H1 (cell line): ENCODE measurements at regions not wholly inside any gene's neighbourhood (a gene's known extent, or its start where the extent isn't known, plus 50 kb on each side); places are given as distances from the start of the nearest gene placed in this dataset.

Source experiments
- CTCF ChIA-PET: fragments of 300-600 bp; sonication (Branson Sonifier 250); formaldehyde crosslinking; loops from one replicate; lab custom pipeline; 2021; ENCODE audit not compliant: partially characterized antibody; lab: Charles Lee
- POLR2A ChIA-PET: fragments of 300-600 bp; sonication (Branson Sonifier 250); formaldehyde crosslinking; loops from one replicate; lab custom pipeline; 2021; ENCODE audit warnings: inconsistent platforms; ENCODE audit not compliant: partially characterized antibody; lab: Charles Lee
- DNase-seq, 2 experiments: peaks; one replicate each; pipeline versions ENCODE4 v3.0.0 to v3.0.0-alpha.2; 2010 to 2022; ENCODE audit warnings: low spot score in 2 of 2, low read depth in 1 of 2, mixed read lengths in 1 of 2
- FAIRE-seq: peaks from 2 replicates; lab custom pipeline; 2011; peaks lifted over from hg19 to GRCh38; lab: Jason Lieb, UNC
- H2AFZ ChIP-seq: 2 replicates; pipeline ENCODE4 v1.8.1; 2012; ENCODE audit warnings: low read length, inconsistent platforms
- H2AK5ac ChIP-seq: 2 replicates; pipeline ENCODE4 v1.6.1; 2013; ENCODE audit warnings: low read depth, low read length
- H2BK120ac ChIP-seq: replicated peaks from 2 replicates; pipeline ENCODE3; 2013; ENCODE audit warnings: low read depth, low read length, inconsistent platforms
- H2BK12ac ChIP-seq: 2 replicates; pipeline ENCODE4 v1.6.1; 2013; ENCODE audit warnings: low read depth, low read length
- H2BK15ac ChIP-seq: 2 replicates; pipeline ENCODE4 v1.6.1; 2013; ENCODE audit warnings: low read length
- H2BK20ac ChIP-seq: 2 replicates; pipeline ENCODE4 v1.6.1; 2013; ENCODE audit warnings: low read length
- H2BK5ac ChIP-seq: 2 replicates; pipeline ENCODE4 v1.6.1; 2013; ENCODE audit warnings: low read depth, low read length
- H3K14ac ChIP-seq: 2 replicates; pipeline ENCODE4 v1.6.1; 2013; ENCODE audit warnings: inconsistent platforms; ENCODE audit not compliant: insufficient read length
- H3K18ac ChIP-seq: 2 replicates; pipeline ENCODE4 v1.6.1; 2013; ENCODE audit warnings: low read length; ENCODE audit errors: extremely low read depth
- H3K23ac ChIP-seq: 2 replicates; pipeline ENCODE4 v1.6.1; 2013; ENCODE audit warnings: inconsistent platforms; ENCODE audit not compliant: insufficient read length
- H3K23me2 ChIP-seq: 2 replicates; pipeline ENCODE4 v1.6.1; 2013; ENCODE audit warnings: low read depth, low read length
- H3K27ac ChIP-seq: 2 replicates; pipeline ENCODE4 v1.6.1; 2011; ENCODE audit warnings: low read depth, low read length, inconsistent platforms
- H3K27me3 ChIP-seq, 4 experiments: replicated peaks in 1 of 4; 1 replicate in 1 of 4; 2 replicates in 3 of 4; pipeline versions ENCODE4 v1.6.1 to v1.8.1; 2011 to 2013; ENCODE audit warnings: low read length in 3 of 4, mild to moderate bottlenecking in 3 of 4, inconsistent platforms in 2 of 4, mixed read lengths in 2 of 4, moderate library complexity in 1 of 4; ENCODE audit not compliant: control insufficient read depth in 3 of 4, insufficient read depth in 3 of 4; ENCODE audit errors: extremely low read depth in 1 of 4
- H3K36me3 ChIP-seq, 4 experiments: 2 replicates each; pipeline versions ENCODE4 v1.6.1 to v1.8.1; 2011 to 2013; ENCODE audit warnings: mild to moderate bottlenecking in 4 of 4, low read length in 3 of 4, moderate library complexity in 2 of 4, control low read depth in 1 of 4, inconsistent platforms in 1 of 4; ENCODE audit not compliant: insufficient read depth in 4 of 4, control insufficient read depth in 2 of 4
- H3K4ac ChIP-seq: replicated peaks from 2 replicates; pipeline ENCODE3; 2013; ENCODE audit warnings: low read length, low read depth, mixed read lengths, inconsistent platforms; ENCODE audit not compliant: insufficient read length
- H3K4me1 ChIP-seq, 4 experiments: replicated peaks in 1 of 4; 1 replicate in 1 of 4; 2 replicates in 3 of 4; pipeline versions ENCODE4 v1.6.1 to v1.8.1; 2011 to 2013; ENCODE audit warnings: low read length in 3 of 4, inconsistent platforms in 2 of 4, mixed read lengths in 1 of 4; ENCODE audit not compliant: insufficient read depth in 4 of 4, control insufficient read depth in 3 of 4
- H3K4me2 ChIP-seq, 2 experiments: 2 replicates each; pipeline versions ENCODE4 v1.6.1 to v1.8.1; 2011 to 2013; ENCODE audit warnings: low read depth in 2 of 2, low read length in 2 of 2, control low read depth in 1 of 2, inconsistent platforms in 1 of 2, mild to moderate bottlenecking in 1 of 2; ENCODE audit not compliant: insufficient read depth in 1 of 2
- H3K4me3 ChIP-seq, 4 experiments: fragments of 200-600, 300-600 bp in 1 of 4; sonication (generic), shearing (Covaris generic), sonication (Bioruptor Twin) in 1 of 4; 2 replicates each; pipeline versions ENCODE4 v1.5.1 to v1.8.1; 2011 to 2016; ENCODE audit warnings: low read length in 4 of 4, low read depth in 3 of 4, control low read depth in 2 of 4, inconsistent platforms in 2 of 4, mild to moderate bottlenecking in 2 of 4, mixed read lengths in 1 of 4, moderate library complexity in 1 of 4; ENCODE audit not compliant: insufficient read depth in 2 of 4; ENCODE audit errors: extremely low read depth in 1 of 4
- H3K56ac ChIP-seq: replicated peaks from 2 replicates; pipeline ENCODE3; 2013; ENCODE audit warnings: low read depth, mild to moderate bottlenecking, mixed read lengths, low read length, inconsistent platforms; ENCODE audit not compliant: insufficient read length
- H3K79me1 ChIP-seq: 2 replicates; pipeline ENCODE4 v1.6.1; 2013; ENCODE audit warnings: low read depth, low read length, control low read depth
- H3K79me2 ChIP-seq, 2 experiments: 2 replicates each; pipeline versions ENCODE4 v1.6.1 to v1.8.1; 2012 to 2013; ENCODE audit warnings: low read length in 2 of 2, mild to moderate bottlenecking in 2 of 2, inconsistent platforms in 1 of 2; ENCODE audit not compliant: insufficient read depth in 2 of 2, control insufficient read depth in 1 of 2
- H3K9ac ChIP-seq, 4 experiments: replicated peaks in 1 of 4; 1 replicate in 1 of 4; 2 replicates in 3 of 4; pipeline versions ENCODE4 v1.6.1 to v1.8.1; 2011 to 2013; ENCODE audit warnings: low read depth in 3 of 4, low read length in 3 of 4, control low read depth in 2 of 4, mild to moderate bottlenecking in 2 of 4, moderate library complexity in 2 of 4, inconsistent platforms in 1 of 4; ENCODE audit errors: extremely low read depth in 1 of 4
- H3K9me3 ChIP-seq, 2 experiments: 2 replicates each; pipeline versions ENCODE4 v1.6.1 to v1.8.1; 2012 to 2013; ENCODE audit warnings: mild to moderate bottlenecking in 2 of 2, moderate library complexity in 2 of 2, control low read depth in 1 of 2, inconsistent platforms in 1 of 2, low read depth in 1 of 2, low read length in 1 of 2, mixed read lengths in 1 of 2; ENCODE audit not compliant: insufficient read depth in 2 of 2
- H4K20me1 ChIP-seq, 2 experiments: replicated peaks in 1 of 2; 2 replicates each; pipeline versions ENCODE3 to v1.8.1; 2011 to 2013; ENCODE audit warnings: inconsistent platforms in 2 of 2, low read length in 2 of 2, mild to moderate bottlenecking in 1 of 2; ENCODE audit not compliant: insufficient read depth in 2 of 2, control insufficient read depth in 1 of 2
- H4K5ac ChIP-seq: 2 replicates; pipeline ENCODE4 v1.6.1; 2013; ENCODE audit warnings: low read length, low read depth, mixed read lengths, inconsistent platforms; ENCODE audit not compliant: insufficient read length
- H4K8ac ChIP-seq: 2 replicates; pipeline ENCODE4 v1.8.0; 2013; ENCODE audit warnings: mild to moderate bottlenecking, moderate library complexity, low read length, inconsistent platforms; ENCODE audit not compliant: insufficient read depth; ENCODE audit errors: extremely low read depth
- H4K91ac ChIP-seq: replicated peaks from 2 replicates; pipeline ENCODE3; 2013; ENCODE audit warnings: low read length, mixed read lengths, inconsistent platforms; ENCODE audit not compliant: insufficient read length
- CHD1 ChIP-seq: IDR thresholded peaks from 2 replicates; pipeline ENCODE4 v1.6.1; 2012; ENCODE audit warnings: low read depth, low read length, improper control_type of control experiment
- CREB1 ChIP-seq: IDR thresholded peaks from 2 replicates; pipeline ENCODE4 v1.6.1; 2012; ENCODE audit warnings: inconsistent platforms
- EP300 ChIP-seq, 2 experiments: IDR thresholded peaks; 1 replicate in 1 of 2; 2 replicates in 1 of 2; pipeline ENCODE4 v1.6.1; 2011 to 2012; ENCODE audit warnings: low read depth in 2 of 2, low read length in 2 of 2, mild to moderate bottlenecking in 2 of 2, borderline replicate concordance in 1 of 2, inconsistent platforms in 1 of 2, moderate library complexity in 1 of 2
- JUND ChIP-seq: IDR thresholded peaks from 2 replicates; pipeline ENCODE4 v1.6.1; 2011; ENCODE audit warnings: mild to moderate bottlenecking, improper control_type of control experiment, low read length
- NANOG ChIP-seq: IDR thresholded peaks from 2 replicates; pipeline ENCODE4 v1.6.1; 2011; ENCODE audit warnings: low read length, low read depth, mild to moderate bottlenecking, inconsistent platforms; ENCODE audit not compliant: insufficient read depth, poor library complexity, severe bottlenecking
- POLR2A ChIP-seq, 2 experiments: IDR thresholded peaks; 1 replicate in 1 of 2; 2 replicates in 1 of 2; pipeline ENCODE4 v1.6.1; 2011; ENCODE audit warnings: low read depth in 2 of 2, low read length in 2 of 2, mild to moderate bottlenecking in 2 of 2; ENCODE audit errors: control extremely low read depth in 1 of 2
- RAD21 ChIP-seq, 2 experiments: IDR thresholded peaks in 1 of 2; conservative IDR thresholded peaks in 1 of 2; 2 replicates each; pipeline ENCODE4 v1.6.1; 2011; ENCODE audit warnings: low read depth in 2 of 2, low read length in 2 of 2, improper control_type of control experiment in 1 of 2, inconsistent platforms in 1 of 2, mild to moderate bottlenecking in 1 of 2, moderate library complexity in 1 of 2
- RXRA ChIP-seq: IDR thresholded peaks from 2 replicates; pipeline ENCODE4 v1.6.1; 2011; ENCODE audit warnings: low read depth, mild to moderate bottlenecking, low read length, moderate library complexity; ENCODE audit not compliant: insufficient read depth
- SIN3A ChIP-seq, 2 experiments: IDR thresholded peaks in 1 of 2; conservative IDR thresholded peaks in 1 of 2; 2 replicates each; pipeline ENCODE4 v1.6.1; 2011 to 2012; ENCODE audit warnings: low read length in 2 of 2, improper control_type of control experiment in 1 of 2, low read depth in 1 of 2, mild to moderate bottlenecking in 1 of 2
- TBP ChIP-seq: IDR thresholded peaks from 2 replicates; pipeline ENCODE4 v1.6.1; 2011; ENCODE audit warnings: low read depth, low read length, improper control_type of control experiment
- TEAD4 ChIP-seq: IDR thresholded peaks from 2 replicates; pipeline ENCODE4 v1.6.1; 2012; ENCODE audit warnings: low read depth, low read length, inconsistent platforms, mixed read lengths
- WGBS, 2 experiments: shearing (Covaris generic) in 1 of 2; methylation state at CpG; one replicate each; pipeline versions ENCODE4 v1.1.6 to v1.1.7; 2013 to 2015; ENCODE audit warnings: low lambda C conversion rate in 2 of 2, mixed read lengths in 2 of 2, inconsistent platforms in 1 of 2, low coverage in 1 of 2, missing lambda C conversion rate in 1 of 2; ENCODE audit not compliant: insufficient replicate concordance in 2 of 2, insufficient coverage in 1 of 2, insufficient read length in 1 of 2; ENCODE audit errors: extremely low coverage in 1 of 2, missing lambda C conversion rate in 1 of 2; 5-methylcytosine and 5-hydroxymethylcytosine counted together
- TF ChIP-seq, protein P1 (sequence below): IDR thresholded peaks from 2 replicates; pipeline ENCODE4 v1.6.1; 2011; ENCODE audit warnings: low read length, improper control_type of control experiment

DNA sequence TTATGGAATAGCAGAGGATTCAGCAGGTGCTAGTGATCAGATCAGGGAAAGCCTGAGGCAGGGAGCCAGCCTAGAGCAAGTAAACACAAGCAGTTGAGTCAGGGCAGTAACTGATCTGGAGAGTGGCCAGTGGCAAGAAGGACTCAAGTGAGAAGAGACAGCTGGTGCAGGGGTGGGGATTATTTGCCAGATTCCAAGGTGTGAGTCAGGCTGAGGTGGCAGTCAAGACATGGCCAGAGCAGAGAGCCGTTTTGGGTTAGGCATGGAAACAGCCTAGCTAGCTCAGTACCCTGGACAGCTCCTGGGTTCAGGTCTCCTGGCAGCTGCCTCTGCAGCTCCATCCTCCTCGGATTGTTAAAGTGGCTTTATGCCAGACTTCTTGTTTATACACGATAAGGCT is 281.9 kb upstream of the ONECUT1 start:
- Histone ChIP-seq H2BK12ac (no peak overlapping the region), H3K4me3 (no peak overlapping the region), H3K4ac (no peak overlapping the region), H4K8ac (no peak overlapping the region), H3K27me3 (no peaks in the 10 kb centered on the region), H3K9ac (no peak overlapping the region), H3K14ac (no peak overlapping the region), H3K79me1 (no peaks in the 10 kb centered on the region), H2BK5ac (no peak overlapping the region), H3K18ac (no peak overlapping the region), H3K4me1 (no peaks in the 10 kb centered on the region), H4K5ac (no peak overlapping the region), H3K27ac (no peak overlapping the region), H2BK15ac (no peak overlapping the region), H2BK20ac (no peak overlapping the region), H3K4me2 (no peak overlapping the region), H3K56ac (no peak overlapping the region), H2BK120ac (no peak overlapping the region), H4K91ac (no peak overlapping the region), H3K23ac (no peak overlapping the region), H3K36me3 (no peaks in the 10 kb centered on the region), H3K23me2 (no peaks in the 10 kb centered on the region), H4K20me1 (peaks cover 0 to 3% of the 10 kb centered on the region in 2 experiments), H3K79me2 (no peaks in the 10 kb centered on the region), H3K9me3 (no peaks in the 10 kb centered on the region), H2AK5ac (no peak overlapping the region), H2AFZ (no peak overlapping the region)
- WGBS, 2 experiments = 61% methylated on average over 3 of the region's 3 CpGs; no CpG with 5 or more reads in 1 of the 2 experiments
- ChIA-PET CTCF (interaction anchor here (1.2 to 1.7 kb wide), 2 partner anchors 125 to 126 kb away, joined by 3 to 6 read pairs; no protein-coding TSS in a partner anchor), POLR2A (no interaction called here)
- DNase-seq (peak; percentile 77 to 83), FAIRE-seq (peak; percentile 96)
- no peak for TF ChIP-seq NANOG
- no peak for TF ChIP-seq CHD1
- no peak for TF ChIP-seq TBP
- 0 out of 2 replicates have a peak, but pooled peaks have one; percentile 46 for TF ChIP-seq JUND
- TF ChIP-seq CREB1 = no peak
- no peak for TF ChIP-seq POLR2A (IDR thresholded peaks at IDR 0.05; ENCODE audit: control extremely low read depth in 1 of 2, low read depth in 2 of 2, low read length in 2 of 2)
- TF ChIP-seq TEAD4 = 0 out of 2 replicates have a peak, but pooled peaks have one; percentile 27
- TF ChIP-seq SIN3A (conservative IDR thresholded peaks at IDR 0.05 in 1 of 2, IDR thresholded peaks at IDR 0.05 in 1 of 2; ENCODE audit: low read depth in 1 of 2, low read length in 2 of 2) = peak; percentile 83 to 92; a peak in 3 of 4 replicates
- no peak for TF ChIP-seq EP300 (IDR thresholded peaks at IDR 0.05; ENCODE audit: borderline replicate concordance in 1 of 2, low read depth in 2 of 2, low read length in 2 of 2)
- TF ChIP-seq RAD21 (IDR thresholded peaks at IDR 0.05 in 1 of 2, conservative IDR thresholded peaks at IDR 0.05 in 1 of 2; ENCODE audit: low read depth in 2 of 2, low read length in 2 of 2) = peak; percentile 21 to 45; a peak in 2 of 4 replicates
- TF ChIP-seq, protein P1, sequence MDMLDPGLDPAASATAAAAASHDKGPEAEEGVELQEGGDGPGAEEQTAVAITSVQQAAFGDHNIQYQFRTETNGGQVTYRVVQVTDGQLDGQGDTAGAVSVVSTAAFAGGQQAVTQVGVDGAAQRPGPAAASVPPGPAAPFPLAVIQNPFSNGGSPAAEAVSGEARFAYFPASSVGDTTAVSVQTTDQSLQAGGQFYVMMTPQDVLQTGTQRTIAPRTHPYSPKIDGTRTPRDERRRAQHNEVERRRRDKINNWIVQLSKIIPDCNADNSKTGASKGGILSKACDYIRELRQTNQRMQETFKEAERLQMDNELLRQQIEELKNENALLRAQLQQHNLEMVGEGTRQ = no peak
- TF ChIP-seq RXRA = no peak
